Fibroblast of pulmonary artery (primary cell): ENCODE measurements at regions not wholly inside any gene's neighbourhood (a gene's known extent, or its start where the extent isn't known, plus 50 kb on each side); places are given as distances from the start of the nearest gene placed in this dataset.

Experiments used
- DNase-seq: peaks from one replicate; pipeline ENCODE4 v3.0.0-alpha.2; 2010; ENCODE audit warnings: low read depth
- H3K4me3 ChIP-seq: replicated peaks from 2 replicates; pipeline ENCODE4 v1.5.1; 2011; ENCODE audit warnings: low read depth, mild to moderate bottlenecking, control low read depth, low read length, moderate library complexity
- CTCF ChIP-seq: IDR thresholded peaks from 2 replicates; pipeline ENCODE4 v1.5.1; 2011; ENCODE audit warnings: mild to moderate bottlenecking, control low read depth, low read length, inconsistent platforms; ENCODE audit errors: missing control alignments

- H3K4me3 ChIP-seq = no peak overlapping the region
- no peak for DNase-seq
- TF ChIP-seq CTCF = no peak
Observed at GRCh38 chr20:19024296-19025035, 188.0 kb upstream of the SLC24A3 start.

- TF ChIP-seq CTCF = no peak
- H3K4me3 ChIP-seq = no peak overlapping the region
- no peak for DNase-seq
Observed at GRCh38 chr20:19025430-19026120, 186.9 kb upstream of the SLC24A3 start.

- H3K4me3 ChIP-seq = no peak overlapping the region
- DNase-seq = no peak
- no peak for TF ChIP-seq CTCF
Observed at GRCh38 chr20:19026121-19026878, 186.1 kb upstream of the SLC24A3 start.

- H3K4me3 ChIP-seq = no peak overlapping the region
- DNase-seq = no peak
- no peak for TF ChIP-seq CTCF
Observed at GRCh38 chr20:19026901-19027644, 185.4 kb upstream of the SLC24A3 start.

GRCh38 chr20:19027971-19028370 is 184.5 kb upstream of the SLC24A3 start:
- TF ChIP-seq CTCF = no peak
- DNase-seq = no peak

GRCh38 chr20:19041787-19042186 is 170.7 kb upstream of the SLC24A3 start:
- DNase-seq = no peak
- H3K4me3 ChIP-seq = no peak overlapping the region
- TF ChIP-seq CTCF = no peak

More at GRCh38 chr20:19027971-19028370, 184.5 kb upstream of the SLC24A3 start:
- no peak overlapping the region for H3K4me3 ChIP-seq
